ENCODE measurements at regions not wholly inside any gene's neighbourhood (a gene's known extent, or its start where the extent isn't known, plus 50 kb on each side); places are given as distances from the start of the nearest gene placed in this dataset.

DNA sequence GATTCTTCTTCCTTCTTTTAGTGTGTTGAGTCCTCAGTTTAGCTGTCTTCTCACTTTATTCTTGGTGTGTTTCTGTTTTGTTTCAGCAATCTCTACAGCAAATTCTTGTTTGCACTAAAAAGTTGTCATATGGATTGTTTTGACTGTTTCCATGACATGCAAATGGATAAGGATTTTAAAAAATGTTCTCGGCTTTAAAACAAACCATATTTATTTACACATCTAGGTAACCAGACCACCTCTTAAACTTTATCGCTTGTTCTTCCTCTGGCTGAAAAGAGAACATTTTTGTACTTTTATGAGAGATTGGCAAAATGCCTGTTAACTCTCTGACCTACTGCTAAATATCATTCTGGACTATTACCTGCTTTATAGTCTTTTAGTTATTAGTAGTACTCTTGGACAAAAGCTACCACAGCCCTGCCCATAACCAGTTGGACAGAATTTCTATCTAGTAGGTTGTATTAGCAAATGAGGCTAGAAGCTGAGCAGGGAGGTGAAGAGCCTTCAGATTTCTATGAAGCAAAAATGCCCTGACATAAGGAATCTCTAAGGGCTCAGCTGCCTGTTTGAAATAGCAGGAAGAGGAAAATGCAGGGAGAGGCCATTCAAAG lies 268.3 kb downstream of the CD109 start:
- H3K79me2 ChIP-seq (ENCODE audit: control insufficient read depth, insufficient read depth, low read length) = no peaks in the 10 kb centered on the region
- in situ Hi-C loops (cut with MboI) (no loop called here), intact Hi-C loops (cut with micrococcal nuclease) (no loop called here)
- CTCF ChIA-PET (ENCODE audit: low intra/inter-chr PET ratio) = no interaction called here
- H4K20me1 ChIP-seq (replicated peaks; ENCODE audit: control insufficient read depth, insufficient read depth, low read length) = no peaks in the 10 kb centered on the region
- no peaks in the 10 kb centered on the region for H3K4me1 ChIP-seq (replicated peaks in 1 of 2; ENCODE audit: control insufficient read depth in 2 of 2, insufficient read depth in 2 of 2, low read length in 2 of 2)
- DNase-seq (ENCODE audit: extremely low read depth in 1 of 4, low spot score in 3 of 4) (no peak), FAIRE-seq (no peak), ATAC-seq (no peak)
- no peaks in the 10 kb centered on the region for H3K36me3 ChIP-seq (ENCODE audit: control insufficient read depth, insufficient read depth, low read length)
- BruUV-seq (replicated peaks) = no TSS peak
- no peaks in the 10 kb centered on the region for H3K27me3 ChIP-seq (ENCODE audit: control insufficient read depth in 2 of 2, insufficient read depth in 2 of 2, low read length in 2 of 2)
- H3K27ac ChIP-seq (ENCODE audit: extremely low read depth, low read depth, low read length) = no peak overlapping the region
- H3K4me3 ChIP-seq = no peak overlapping the region
- POLR2A ChIA-PET = no interaction called here
- no peak overlapping the region for H3K9ac ChIP-seq (ENCODE audit: insufficient read depth in 1 of 2, low read depth in 2 of 2, low read length in 2 of 2)
- no peak overlapping the region for H3K4me2 ChIP-seq (ENCODE audit: insufficient read depth, low read length)
- H3K9me3 ChIP-seq (replicated peaks; ENCODE audit: control insufficient read depth, insufficient read depth, low read depth, low read length) = no peaks in the 10 kb centered on the region
- WGBS (ENCODE audit: insufficient coverage, low coverage, missing lambda C conversion rate) = 0% methylated on average over 2 of the region's 2 CpGs
- TF ChIP-seq XRCC3 (IDR thresholded peaks at IDR 0.05) (no peak), DDX20 (tag; IDR thresholded peaks at IDR 0.05; ENCODE audit: low read depth) (no peak), MYC (IDR thresholded peaks at IDR 0.05; ENCODE audit: low read depth, low read length) (no peak), MYC (CRISPR knock-in tag; IDR thresholded peaks at IDR 0.05; ENCODE audit: borderline replicate concordance, low read depth) (no peak), ZBTB1 (CRISPR knock-in tag; IDR thresholded peaks at IDR 0.05; ENCODE audit: borderline replicate concordance, low read depth) (no peak), SNIP1 (IDR thresholded peaks at IDR 0.05; ENCODE audit: low read depth) (no peak), SAFB (IDR thresholded peaks at IDR 0.05; ENCODE audit: borderline replicate concordance, low read depth, low read length) (no peak), DNMT1 (IDR thresholded peaks at IDR 0.05) (no peak), GATA2 (CRISPR knock-in tag; IDR thresholded peaks at IDR 0.05) (no peak), ZEB2 (IDR thresholded peaks at IDR 0.05) (no peak), CREM (IDR thresholded peaks at IDR 0.05; ENCODE audit: low read depth) (no peak), KDM1A (IDR thresholded peaks at IDR 0.05) (no peak), ZNF197 (CRISPR knock-in tag; IDR thresholded peaks at IDR 0.05; ENCODE audit: low read depth) (no peak), ZNF764 (CRISPR knock-in tag; IDR thresholded peaks at IDR 0.05; ENCODE audit: low read depth) (no peak), ZNF263 (CRISPR knock-in tag; IDR thresholded peaks at IDR 0.05; ENCODE audit: borderline replicate concordance) (no peak), NFE2 (IDR thresholded peaks at IDR 0.05; ENCODE audit: low read depth) (no peak), GABPB2 (CRISPR knock-in tag; conservative IDR thresholded peaks at IDR 0.05) (no peak)
- TF ChIP-seq, protein P1, sequence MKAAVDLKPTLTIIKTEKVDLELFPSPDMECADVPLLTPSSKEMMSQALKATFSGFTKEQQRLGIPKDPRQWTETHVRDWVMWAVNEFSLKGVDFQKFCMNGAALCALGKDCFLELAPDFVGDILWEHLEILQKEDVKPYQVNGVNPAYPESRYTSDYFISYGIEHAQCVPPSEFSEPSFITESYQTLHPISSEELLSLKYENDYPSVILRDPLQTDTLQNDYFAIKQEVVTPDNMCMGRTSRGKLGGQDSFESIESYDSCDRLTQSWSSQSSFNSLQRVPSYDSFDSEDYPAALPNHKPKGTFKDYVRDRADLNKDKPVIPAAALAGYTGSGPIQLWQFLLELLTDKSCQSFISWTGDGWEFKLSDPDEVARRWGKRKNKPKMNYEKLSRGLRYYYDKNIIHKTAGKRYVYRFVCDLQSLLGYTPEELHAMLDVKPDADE (conservative IDR thresholded peaks at IDR 0.05; ENCODE audit: control insufficient read depth, low read depth, low read length) = no peak
- TF ChIP-seq, protein P2, sequence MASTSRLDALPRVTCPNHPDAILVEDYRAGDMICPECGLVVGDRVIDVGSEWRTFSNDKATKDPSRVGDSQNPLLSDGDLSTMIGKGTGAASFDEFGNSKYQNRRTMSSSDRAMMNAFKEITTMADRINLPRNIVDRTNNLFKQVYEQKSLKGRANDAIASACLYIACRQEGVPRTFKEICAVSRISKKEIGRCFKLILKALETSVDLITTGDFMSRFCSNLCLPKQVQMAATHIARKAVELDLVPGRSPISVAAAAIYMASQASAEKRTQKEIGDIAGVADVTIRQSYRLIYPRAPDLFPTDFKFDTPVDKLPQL (IDR thresholded peaks at IDR 0.05; ENCODE audit: extremely low read depth, insufficient read length) = no peak
- TF ChIP-seq, protein P3, sequence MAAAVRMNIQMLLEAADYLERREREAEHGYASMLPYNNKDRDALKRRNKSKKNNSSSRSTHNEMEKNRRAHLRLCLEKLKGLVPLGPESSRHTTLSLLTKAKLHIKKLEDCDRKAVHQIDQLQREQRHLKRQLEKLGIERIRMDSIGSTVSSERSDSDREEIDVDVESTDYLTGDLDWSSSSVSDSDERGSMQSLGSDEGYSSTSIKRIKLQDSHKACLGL (CRISPR knock-in tag; IDR thresholded peaks at IDR 0.05; ENCODE audit: borderline replicate concordance, poor library complexity, severe bottlenecking) = no peak
- TF ChIP-seq, protein P4, sequence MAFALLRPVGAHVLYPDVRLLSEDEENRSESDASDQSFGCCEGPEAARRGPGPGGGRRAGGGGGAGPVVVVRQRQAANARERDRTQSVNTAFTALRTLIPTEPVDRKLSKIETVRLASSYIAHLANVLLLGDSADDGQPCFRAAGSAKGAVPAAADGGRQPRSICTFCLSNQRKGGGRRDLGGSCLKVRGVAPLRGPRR (CRISPR knock-in tag; IDR thresholded peaks at IDR 0.05) = no peak
- no peaks in the 10 kb centered on the region for H3K9me1 ChIP-seq (ENCODE audit: control insufficient read depth, insufficient read depth, low read length)
- no peak overlapping the region for H2AFZ ChIP-seq (ENCODE audit: low read depth, low read length)

Measured in K562 (cell line).